Brain microvascular endothelial cell (primary cell): ENCODE measurements at regions not wholly inside any gene's neighbourhood (a gene's known extent, or its start where the extent isn't known, plus 50 kb on each side); places are given as distances from the start of the nearest gene placed in this dataset.

Source experiments
- DNase-seq: peaks from one replicate; pipeline ENCODE4 v3.0.0-alpha.2; 2020
- H3K27ac ChIP-seq: fragments of 250-450 bp; sonication (Bioruptor Pico); 2 replicates; pipeline ENCODE4 v1.5.1; 2020; ENCODE audit warnings: mild to moderate bottlenecking, moderate library complexity
- H3K27me3 ChIP-seq: fragments of 250-450 bp; sonication (Bioruptor Pico); replicated peaks from 2 replicates; pipeline ENCODE4 v1.5.1; 2020; ENCODE audit warnings: mild to moderate bottlenecking
- H3K36me3 ChIP-seq: fragments of 250-450 bp; sonication (Bioruptor Pico); replicated peaks from 2 replicates; pipeline ENCODE4 v1.5.1; 2020; ENCODE audit warnings: mild to moderate bottlenecking
- H3K4me3 ChIP-seq: 2 replicates; pipeline ENCODE4 v1.5.1; 2011; ENCODE audit warnings: low read depth, mild to moderate bottlenecking, control low read depth, low read length, moderate library complexity
- CTCF ChIP-seq: IDR thresholded peaks from 2 replicates; pipeline ENCODE4 v1.5.1; 2011; ENCODE audit warnings: low read depth, mild to moderate bottlenecking, moderate library complexity, low read length, control low read depth, inconsistent platforms; ENCODE audit errors: missing control alignments
- in situ Hi-C: cut with HindIII; loops from 2 replicates; pipeline ENCODE4 v1.10.0; 2017; ENCODE audit warnings: low sequenced_read_pairs, low pct_ligation_motif_present

GRCh38 chr13:61039302-61039701 is 376.3 kb downstream of the PCDH20 start:
- Histone ChIP-seq H3K36me3 (no peaks in the 10 kb centered on the region), H3K27ac (no peak overlapping the region), H3K27me3 (no peaks in the 10 kb centered on the region), H3K4me3 (no peak overlapping the region)
- no peak for DNase-seq
- no peak for TF ChIP-seq CTCF
- in situ Hi-C loops, result no loop called here

GRCh38 chr13:61036715-61037114 is 378.9 kb downstream of the PCDH20 start:
- H3K27ac ChIP-seq, result no peak overlapping the region
- H3K27me3 ChIP-seq, result no peaks in the 10 kb centered on the region
- DNase-seq, result no peak
- in situ Hi-C loops, result no loop called here
- H3K36me3 ChIP-seq, result no peaks in the 10 kb centered on the region
- no peak overlapping the region for H3K4me3 ChIP-seq
- no peak for TF ChIP-seq CTCF

- DNase-seq, result no peak
- Histone ChIP-seq H3K27ac (no peak overlapping the region), H3K36me3 (no peaks in the 10 kb centered on the region), H3K27me3 (no peaks in the 10 kb centered on the region), H3K4me3 (no peak overlapping the region)
- in situ Hi-C loops, result no loop called here
- no peak for TF ChIP-seq CTCF
Measured at GRCh38 chr13:61030445-61030844, 385.2 kb downstream of the PCDH20 start.

GRCh38 chr13:61029064-61029463 is 386.6 kb downstream of the PCDH20 start:
- Histone ChIP-seq H3K27ac (no peak overlapping the region), H3K27me3 (no peaks in the 10 kb centered on the region), H3K4me3 (no peak overlapping the region), H3K36me3 (no peaks in the 10 kb centered on the region)
- no peak for DNase-seq
- peak; percentile 20 for TF ChIP-seq CTCF
- in situ Hi-C loops, result no loop called here

- H3K4me3 ChIP-seq, result no peak overlapping the region
- H3K27me3 ChIP-seq, result no peaks in the 10 kb centered on the region
- no peak overlapping the region for H3K27ac ChIP-seq
- DNase-seq, result no peak
- in situ Hi-C loops, result no loop called here
- no peak for TF ChIP-seq CTCF
- no peaks in the 10 kb centered on the region for H3K36me3 ChIP-seq
Measured at GRCh38 chr13:61024046-61024445, 391.6 kb downstream of the PCDH20 start.

GRCh38 chr13:61021838-61022237 is 393.8 kb downstream of the PCDH20 start:
- DNase-seq, result no peak
- in situ Hi-C loops, result no loop called here
- no peak overlapping the region for H3K27ac ChIP-seq
- H3K4me3 ChIP-seq, result no peak overlapping the region
- no peaks in the 10 kb centered on the region for H3K27me3 ChIP-seq
- no peak for TF ChIP-seq CTCF
- no peaks in the 10 kb centered on the region for H3K36me3 ChIP-seq
